ENCODE measurements at regions not wholly inside any gene's neighbourhood (a gene's known extent, or its start where the extent isn't known, plus 50 kb on each side); places are given as distances from the start of the nearest gene placed in this dataset.
A peak's percentile ranks its signal among the peaks of the same experiment; 100 is the strongest.

- H3K4me3 ChIP-seq (ENCODE audit: low read depth, low read length), result no peak overlapping the region
- TF ChIP-seq CTCF (IDR thresholded peaks at IDR 0.05; ENCODE audit: insufficient read depth, low read length), result no peak
- DNase-seq (ENCODE audit: low read depth), result no peak
Measured at GRCh38 chr13:34148359-34148758, 330.4 kb downstream of the RFC3 start.

- H3K4me3 ChIP-seq (ENCODE audit: low read depth, low read length), result no peak overlapping the region
- DNase-seq (ENCODE audit: low read depth), result no peak
- TF ChIP-seq CTCF (IDR thresholded peaks at IDR 0.05; ENCODE audit: insufficient read depth, low read length), result no peak
Measured at GRCh38 chr13:34151885-34152284, 333.9 kb downstream of the RFC3 start.

- no peak for DNase-seq (ENCODE audit: low read depth)
- H3K4me3 ChIP-seq (ENCODE audit: low read depth, low read length), result no peak overlapping the region
- TF ChIP-seq CTCF (IDR thresholded peaks at IDR 0.05; ENCODE audit: insufficient read depth, low read length), result no peak
Measured at GRCh38 chr13:34152409-34152808, 334.5 kb downstream of the RFC3 start.

- DNase-seq (ENCODE audit: low read depth), result no peak
- H3K4me3 ChIP-seq (ENCODE audit: low read depth, low read length), result no peak overlapping the region
- TF ChIP-seq CTCF (IDR thresholded peaks at IDR 0.05; ENCODE audit: insufficient read depth, low read length), result no peak
Measured at GRCh38 chr13:34152996-34153395, 335.0 kb downstream of the RFC3 start.

GRCh38 chr13:34153428-34154180 is 335.7 kb downstream of the RFC3 start:
- H3K4me3 ChIP-seq (ENCODE audit: low read depth, low read length), result no peak overlapping the region
- DNase-seq (ENCODE audit: low read depth), result no peak
- TF ChIP-seq CTCF (IDR thresholded peaks at IDR 0.05; ENCODE audit: insufficient read depth, low read length), result no peak

- H3K4me3 ChIP-seq (ENCODE audit: low read depth, low read length), result no peak overlapping the region
- no peak for TF ChIP-seq CTCF (IDR thresholded peaks at IDR 0.05; ENCODE audit: insufficient read depth, low read length)
- DNase-seq (ENCODE audit: low read depth), result peak; percentile 24
Measured at GRCh38 chr13:34155931-34156607, 338.1 kb downstream of the RFC3 start.
